ENCODE measurements at regions not wholly inside any gene's neighbourhood (a gene's known extent, or its start where the extent isn't known, plus 50 kb on each side); places are given as distances from the start of the nearest gene placed in this dataset.

- Histone ChIP-seq H4K91ac (ENCODE audit: insufficient read length, low read depth, low read length) (no peak overlapping the region), H3K18ac (ENCODE audit: insufficient read length, low read depth, low read length) (no peak overlapping the region), H3K14ac (ENCODE audit: insufficient read depth, low read length) (no peak overlapping the region), H2BK120ac (ENCODE audit: low read depth, low read length, poor library complexity, severe bottlenecking) (no peak overlapping the region), H3K79me2 (ENCODE audit: insufficient read depth, low read length) (no peaks in the 10 kb centered on the region), H3K4ac (ENCODE audit: low read depth, low read length) (no peak overlapping the region), H3K23ac (ENCODE audit: insufficient read length, low read depth, low read length) (no peak overlapping the region), H3K56ac (ENCODE audit: insufficient read length, low read depth, low read length) (no peak overlapping the region), H3K79me1 (ENCODE audit: insufficient read depth, low read depth, low read length, poor library complexity, severe bottlenecking) (no peaks in the 10 kb centered on the region), H4K5ac (ENCODE audit: insufficient read length, low read depth, low read length) (no peak overlapping the region), H3K27me3 (ENCODE audit: insufficient read depth, low read length) (no peaks in the 10 kb centered on the region), H4K20me1 (ENCODE audit: control insufficient read depth, insufficient read depth, insufficient read length) (no peaks in the 10 kb centered on the region), H2BK12ac (ENCODE audit: insufficient read length, low read depth, low read length) (no peak overlapping the region), H2BK20ac (ENCODE audit: low read depth, low read length, poor library complexity, severe bottlenecking) (no peak overlapping the region), H2AFZ (ENCODE audit: low read length) (no peak overlapping the region), H4K8ac (replicated peaks; ENCODE audit: insufficient read length, low read depth, low read length) (no peak overlapping the region), H3K9me3 (ENCODE audit: control insufficient read depth, low read depth, low read length) (no peaks in the 10 kb centered on the region), H3K4me2 (ENCODE audit: insufficient read depth, insufficient read length, low read length) (no peak overlapping the region), H3K27ac (ENCODE audit: insufficient read length, low read depth, low read length) (no peak overlapping the region), H3T11ph (ENCODE audit: low read length) (no peak overlapping the region), H3K23me2 (ENCODE audit: insufficient read length, low read depth, low read length, poor library complexity, severe bottlenecking) (no peaks in the 10 kb centered on the region), H3K4me1 (ENCODE audit: insufficient read depth, low read length) (no peaks in the 10 kb centered on the region), H2BK5ac (ENCODE audit: insufficient read length, low read length) (no peak overlapping the region), H2AK5ac (ENCODE audit: insufficient read length, low read length) (no peak overlapping the region), H2BK15ac (ENCODE audit: low read depth, low read length) (no peak overlapping the region), H3K9ac (ENCODE audit: extremely low read depth, insufficient read length, low read length) (no peak overlapping the region)
- WGBS (ENCODE audit: extremely low coverage, insufficient read length, low lambda C conversion rate), result no CpG with 5 or more reads among the region's 2 CpGs
- DNase-seq, result no peak
- no peak overlapping the region; a peak in 1 of 7 replicates for H3K27ac Mint-ChIP-seq
- H3K36me3 Mint-ChIP-seq (ENCODE audit: insufficient read depth in 1 of 3, low read depth in 3 of 3), result peaks cover 0 to 7% (median 3%) of the 10 kb centered on the region in 3 experiments; a peak in 3 of 7 replicates
- H3K27me3 Mint-ChIP-seq (ENCODE audit: low read depth), result no peaks in the 10 kb centered on the region
- peaks cover 0 to 7% of the 10 kb centered on the region in 2 experiments; a peak in 3 of 5 replicates for H3K9me3 Mint-ChIP-seq
- no peak overlapping the region for H3K4me3 Mint-ChIP-seq
- H3K4me1 Mint-ChIP-seq, result 0 out of 4 replicates have a peak, but pooled peaks cover 0 to 2% of the 10 kb centered on the region in 2 experiments
- no peak for TF ChIP-seq CTCF (conservative IDR thresholded peaks at IDR 0.05)
Measured at GRCh38 chr2:180159921-180160320, 152.8 kb upstream of the CWC22 start.

All from H9 (cell line).